Effector memory CD8-positive, alpha-beta T cell (primary cell): ENCODE measurements at regions not wholly inside any gene's neighbourhood (a gene's known extent, or its start where the extent isn't known, plus 50 kb on each side); places are given as distances from the start of the nearest gene placed in this dataset.
A peak's percentile ranks its signal among the peaks of the same experiment; 100 is the strongest.

ENCODE experiments used
- ATAC-seq: fragments of 150-1000 bp; cut with Tn5 transposase; replicated peaks from 2 replicates; pipeline ENCODE4 v1.10.0; 2021; ENCODE audit warnings: mild to moderate bottlenecking, moderate library complexity
- DNase-seq, 3 experiments: peaks; one replicate each; pipeline ENCODE4 v3.0.0; 2021
- H3K27ac Mint-ChIP-seq, 2 donors: one replicate each; pipeline ENCODE4 v1.8.0; 2022; ENCODE audit warnings: mild to moderate bottlenecking in 2 of 2, mixed read lengths in 2 of 2, moderate library complexity in 2 of 2
- H3K27me3 Mint-ChIP-seq, 2 donors: one replicate each; pipeline ENCODE4 v1.8.0; 2022; ENCODE audit warnings: mixed read lengths in 2 of 2
- H3K36me3 Mint-ChIP-seq: one replicate; pipeline ENCODE4 v1.8.0; 2022; ENCODE audit warnings: mild to moderate bottlenecking, moderate library complexity, mixed read lengths; ENCODE audit not compliant: insufficient read depth
- H3K4me1 Mint-ChIP-seq, 2 donors: one replicate each; pipeline ENCODE4 v1.8.0; 2022; ENCODE audit warnings: low read depth in 2 of 2, mixed read lengths in 2 of 2
- H3K4me3 Mint-ChIP-seq, 2 donors: one replicate each; pipeline ENCODE4 v1.8.0; 2022; ENCODE audit warnings: mild to moderate bottlenecking in 2 of 2, mixed read lengths in 2 of 2, moderate library complexity in 2 of 2
- H3K9me3 Mint-ChIP-seq, 2 donors: one replicate each; pipeline ENCODE4 v1.8.0; 2022; ENCODE audit warnings: mixed read lengths in 2 of 2

- Mint-ChIP-seq H3K4me1 (peaks cover 0 to 2% of the 10 kb centered on the region in 2 donors), H3K27ac (no peak overlapping the region), H3K36me3 (no peaks in the 10 kb centered on the region), H3K4me3 (no peak overlapping the region), H3K9me3 (peaks cover 0 to 2% of the 10 kb centered on the region in 2 donors), H3K27me3 (peaks cover 26 to 33% of the 10 kb centered on the region in 2 donors)
- DNase-seq (no peak), ATAC-seq (no peak)
These were observed 245.8 kb downstream of the PAX3 start for GRCh38 chr2:222052934-222053367.

DNA sequence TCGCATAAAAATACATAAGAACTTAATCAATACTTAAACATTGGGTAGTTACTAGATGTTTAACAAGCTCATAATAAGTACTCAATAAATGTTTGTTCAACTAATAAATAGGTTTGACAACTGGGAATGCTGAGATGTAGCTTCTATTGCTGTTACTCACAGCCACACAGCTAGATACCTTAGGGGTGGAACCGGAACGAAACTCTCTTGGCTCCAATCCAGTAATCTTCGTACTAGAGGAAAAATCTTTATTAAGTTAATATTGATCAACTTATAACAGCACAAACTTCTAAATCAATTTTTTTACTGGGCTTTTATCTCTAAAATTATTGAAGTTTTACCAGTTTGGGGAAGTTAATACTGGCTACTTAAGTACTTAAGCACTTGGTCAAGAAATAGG lies 247.8 kb downstream of the PAX3 start:
- no peak overlapping the region for H3K27ac Mint-ChIP-seq

DNA sequence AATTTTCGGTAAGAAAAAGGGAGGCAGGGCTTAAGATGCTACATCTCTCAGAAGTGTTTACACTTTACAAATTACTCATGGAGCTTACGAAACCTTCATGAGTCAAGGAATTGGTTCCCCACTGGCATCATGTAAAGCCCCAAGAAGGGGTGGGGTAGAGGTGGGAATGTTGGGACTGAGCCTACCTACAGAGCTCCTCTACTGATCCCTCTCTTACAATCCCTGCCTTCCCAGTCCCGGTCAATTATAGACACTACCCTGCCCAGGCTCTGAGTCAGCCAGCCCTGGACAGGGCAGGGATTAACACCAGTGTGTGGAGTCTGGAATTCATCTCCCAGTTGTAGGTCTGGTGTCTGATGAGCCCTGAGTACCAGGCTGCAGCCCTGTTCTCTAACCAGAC lies 248.9 kb downstream of the PAX3 start:
- ATAC-seq (no peak), DNase-seq (no peak)
- H3K27ac Mint-ChIP-seq, result no peak overlapping the region
- H3K9me3 Mint-ChIP-seq, result peaks cover 0 to 2% of the 10 kb centered on the region in 2 donors
- H3K4me3 Mint-ChIP-seq, result no peak overlapping the region
- peaks cover 30 to 31% of the 10 kb centered on the region in 2 donors for H3K27me3 Mint-ChIP-seq
- no peaks in the 10 kb centered on the region for H3K36me3 Mint-ChIP-seq
- H3K4me1 Mint-ChIP-seq, result peaks cover 0 to 2% of the 10 kb centered on the region in 2 donors

More for the DNA sequence above, 247.8 kb downstream of the PAX3 start:
- Mint-ChIP-seq H3K4me1 (peaks cover 0 to 2% of the 10 kb centered on the region in 2 donors), H3K36me3 (no peaks in the 10 kb centered on the region), H3K4me3 (no peak overlapping the region), H3K27me3 (peaks cover 28 to 30% of the 10 kb centered on the region in 2 donors), H3K9me3 (peaks cover 0 to 2% of the 10 kb centered on the region in 2 donors)
- DNase-seq (no peak), ATAC-seq (no peak)

DNA sequence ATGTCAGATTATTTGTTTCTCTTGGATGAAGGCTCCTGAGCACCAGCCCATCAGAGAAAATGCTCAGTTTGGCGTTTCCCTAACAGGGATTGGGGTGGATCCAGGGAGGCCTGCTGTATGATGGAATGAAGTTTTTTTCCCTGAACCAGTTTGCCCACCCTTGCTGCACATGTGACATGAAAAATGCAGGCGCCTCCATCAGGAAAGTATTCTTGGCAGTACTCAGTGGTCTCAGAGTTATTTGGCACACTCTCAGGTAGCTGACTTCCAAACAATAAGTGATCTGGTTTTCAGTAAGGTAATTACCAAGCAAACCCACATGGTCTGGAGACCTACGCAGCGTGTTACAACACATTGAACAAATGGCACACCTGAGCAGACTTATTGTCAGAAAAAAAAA lies 254.9 kb downstream of the PAX3 start:
- no peaks in the 10 kb centered on the region for H3K9me3 Mint-ChIP-seq
- no peak for ATAC-seq
- H3K4me1 Mint-ChIP-seq, result no peaks in the 10 kb centered on the region

GRCh38 chr2:222042666-222043065 lies 256.1 kb downstream of the PAX3 start:
- ATAC-seq, result no peak

More for the DNA sequence above, 254.9 kb downstream of the PAX3 start:
- Mint-ChIP-seq H3K36me3 (no peaks in the 10 kb centered on the region), H3K27ac (no peak overlapping the region), H3K4me3 (no peak overlapping the region), H3K27me3 (peaks cover 0 to 5% of the 10 kb centered on the region in 2 donors)
- no peak for DNase-seq

GRCh38 chr2:222040333-222040732 lies 258.5 kb downstream of the PAX3 start:
- H3K9me3 Mint-ChIP-seq, result no peaks in the 10 kb centered on the region
- H3K4me3 Mint-ChIP-seq, result no peak overlapping the region
- H3K27me3 Mint-ChIP-seq, result no peaks in the 10 kb centered on the region
- H3K36me3 Mint-ChIP-seq, result no peaks in the 10 kb centered on the region
- no peaks in the 10 kb centered on the region for H3K4me1 Mint-ChIP-seq
- ATAC-seq (no peak), DNase-seq (no peak)
- H3K27ac Mint-ChIP-seq, result no peak overlapping the region

More at GRCh38 chr2:222042666-222043065, 256.1 kb downstream of the PAX3 start:
- DNase-seq, result no peak
- H3K4me1 Mint-ChIP-seq, result no peaks in the 10 kb centered on the region
- H3K27ac Mint-ChIP-seq, result no peak overlapping the region
- H3K27me3 Mint-ChIP-seq, result peaks cover 0 to 5% of the 10 kb centered on the region in 2 donors
- no peaks in the 10 kb centered on the region for H3K9me3 Mint-ChIP-seq
- no peak overlapping the region for H3K4me3 Mint-ChIP-seq
- H3K36me3 Mint-ChIP-seq, result no peaks in the 10 kb centered on the region

- ATAC-seq (no peak), DNase-seq (no peak)
- Mint-ChIP-seq H3K36me3 (no peaks in the 10 kb centered on the region), H3K4me3 (no peak overlapping the region), H3K9me3 (no peaks in the 10 kb centered on the region), H3K27ac (no peak overlapping the region), H3K4me1 (no peaks in the 10 kb centered on the region), H3K27me3 (no peaks in the 10 kb centered on the region)
These were observed 259.0 kb downstream of the PAX3 start for GRCh38 chr2:222039821-222040220.

DNA sequence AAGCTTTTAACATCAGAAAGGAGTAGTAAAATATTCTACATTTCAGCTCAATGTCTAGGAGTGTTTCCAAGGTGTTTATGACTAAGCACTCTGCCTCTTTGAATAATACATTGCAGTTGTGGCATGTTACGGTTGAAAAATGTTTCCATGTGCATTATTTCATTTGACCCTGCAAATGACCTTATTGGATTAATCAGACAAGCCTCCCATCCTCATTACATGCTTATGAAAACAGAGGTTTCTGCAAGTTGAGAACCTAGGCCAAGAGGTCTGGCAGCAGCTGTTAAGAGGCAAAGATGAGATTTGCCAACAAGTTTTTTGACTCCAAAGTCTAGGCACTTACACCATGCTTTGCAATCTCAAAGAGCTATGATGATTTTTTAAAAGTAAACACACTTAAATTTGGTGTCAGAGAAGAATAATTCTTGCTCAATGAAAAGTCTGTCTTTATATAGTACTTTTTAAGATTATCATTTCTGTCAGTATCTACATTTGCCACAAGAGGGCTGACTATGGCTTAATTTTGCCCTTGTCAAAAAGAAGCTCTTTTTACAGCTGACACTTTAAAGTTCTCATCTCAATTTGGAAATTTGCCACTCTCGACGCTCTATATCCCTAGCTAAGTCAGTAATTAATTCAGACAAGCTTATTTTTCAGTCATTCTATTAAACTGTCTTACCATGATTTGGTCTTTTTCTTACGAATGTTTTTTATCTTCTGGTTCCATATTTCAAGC lies 260.6 kb downstream of the PAX3 start:
- DNase-seq (no peak), ATAC-seq (no peak)
- Mint-ChIP-seq H3K4me3 (no peak overlapping the region), H3K9me3 (no peaks in the 10 kb centered on the region), H3K4me1 (no peaks in the 10 kb centered on the region), H3K27me3 (no peaks in the 10 kb centered on the region), H3K36me3 (no peaks in the 10 kb centered on the region), H3K27ac (no peak overlapping the region)

GRCh38 chr2:222037211-222037610 lies 261.6 kb downstream of the PAX3 start:
- Mint-ChIP-seq H3K36me3 (no peaks in the 10 kb centered on the region), H3K4me3 (no peak overlapping the region), H3K27me3 (no peaks in the 10 kb centered on the region), H3K9me3 (peaks cover 0 to 3% of the 10 kb centered on the region in 2 donors), H3K4me1 (no peaks in the 10 kb centered on the region), H3K27ac (no peak overlapping the region)
- ATAC-seq (no peak), DNase-seq (no peak)

DNA sequence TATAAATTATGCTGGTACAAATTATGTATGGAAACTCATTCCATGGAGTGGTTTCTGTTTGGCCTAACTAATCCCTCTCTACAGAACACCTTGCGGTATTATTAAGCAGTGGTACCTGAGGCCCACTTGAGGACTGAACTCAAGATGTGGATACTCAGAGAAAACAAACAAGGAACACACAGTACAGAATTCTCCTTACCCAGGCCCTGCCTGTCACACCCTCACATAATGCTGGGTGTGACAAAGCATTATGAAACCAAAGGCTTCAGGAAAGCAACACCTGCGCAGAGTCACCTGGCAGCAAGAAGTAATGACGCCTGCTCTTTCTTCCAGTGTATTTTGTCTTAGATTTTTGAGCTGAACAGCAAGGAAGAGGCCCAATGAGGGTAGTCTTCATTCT lies 264.7 kb downstream of the PAX3 start:
- ATAC-seq (no peak), DNase-seq (no peak)
- no peaks in the 10 kb centered on the region for H3K4me1 Mint-ChIP-seq
- no peaks in the 10 kb centered on the region for H3K27me3 Mint-ChIP-seq
- H3K9me3 Mint-ChIP-seq, result peaks cover 0 to 3% of the 10 kb centered on the region in 2 donors
- no peaks in the 10 kb centered on the region for H3K36me3 Mint-ChIP-seq
- no peak overlapping the region for H3K4me3 Mint-ChIP-seq
- H3K27ac Mint-ChIP-seq, result no peak overlapping the region

DNA sequence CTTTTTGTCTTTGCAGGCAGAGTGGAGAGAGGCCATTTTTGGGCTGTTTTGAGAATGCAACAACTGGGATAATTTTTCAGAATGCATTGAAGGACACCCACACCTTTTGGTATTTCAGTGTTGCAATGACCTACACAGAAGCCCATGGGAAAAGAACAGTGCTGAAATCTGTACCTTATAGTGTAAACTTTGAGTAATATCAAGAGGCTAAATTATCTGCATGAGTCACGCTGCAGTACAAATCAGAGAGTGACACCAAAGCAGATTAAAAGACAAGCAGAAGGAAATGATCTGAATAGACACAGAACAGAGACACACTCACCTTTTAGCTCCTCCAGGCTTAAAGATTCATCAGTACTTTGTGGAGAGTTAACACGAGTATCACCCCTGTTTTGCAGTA lies 265.3 kb downstream of the PAX3 start:
- H3K36me3 Mint-ChIP-seq, result no peaks in the 10 kb centered on the region
- H3K4me3 Mint-ChIP-seq, result no peak overlapping the region
- no peak for DNase-seq
- no peak overlapping the region for H3K27ac Mint-ChIP-seq
- H3K9me3 Mint-ChIP-seq, result peaks cover 0 to 3% of the 10 kb centered on the region in 2 donors
- no peak for ATAC-seq
- H3K4me1 Mint-ChIP-seq, result no peaks in the 10 kb centered on the region
- no peaks in the 10 kb centered on the region for H3K27me3 Mint-ChIP-seq

- Mint-ChIP-seq H3K27ac (no peak overlapping the region), H3K9me3 (no peaks in the 10 kb centered on the region), H3K27me3 (peaks cover 0 to 8% of the 10 kb centered on the region in 2 donors), H3K4me1 (peaks cover 0 to 2% of the 10 kb centered on the region in 2 donors), H3K4me3 (no peak overlapping the region), H3K36me3 (no peaks in the 10 kb centered on the region)
- ATAC-seq, result no peak
- DNase-seq, result no peak
These were observed 272.9 kb downstream of the PAX3 start for GRCh38 chr2:222025881-222026271.

DNA sequence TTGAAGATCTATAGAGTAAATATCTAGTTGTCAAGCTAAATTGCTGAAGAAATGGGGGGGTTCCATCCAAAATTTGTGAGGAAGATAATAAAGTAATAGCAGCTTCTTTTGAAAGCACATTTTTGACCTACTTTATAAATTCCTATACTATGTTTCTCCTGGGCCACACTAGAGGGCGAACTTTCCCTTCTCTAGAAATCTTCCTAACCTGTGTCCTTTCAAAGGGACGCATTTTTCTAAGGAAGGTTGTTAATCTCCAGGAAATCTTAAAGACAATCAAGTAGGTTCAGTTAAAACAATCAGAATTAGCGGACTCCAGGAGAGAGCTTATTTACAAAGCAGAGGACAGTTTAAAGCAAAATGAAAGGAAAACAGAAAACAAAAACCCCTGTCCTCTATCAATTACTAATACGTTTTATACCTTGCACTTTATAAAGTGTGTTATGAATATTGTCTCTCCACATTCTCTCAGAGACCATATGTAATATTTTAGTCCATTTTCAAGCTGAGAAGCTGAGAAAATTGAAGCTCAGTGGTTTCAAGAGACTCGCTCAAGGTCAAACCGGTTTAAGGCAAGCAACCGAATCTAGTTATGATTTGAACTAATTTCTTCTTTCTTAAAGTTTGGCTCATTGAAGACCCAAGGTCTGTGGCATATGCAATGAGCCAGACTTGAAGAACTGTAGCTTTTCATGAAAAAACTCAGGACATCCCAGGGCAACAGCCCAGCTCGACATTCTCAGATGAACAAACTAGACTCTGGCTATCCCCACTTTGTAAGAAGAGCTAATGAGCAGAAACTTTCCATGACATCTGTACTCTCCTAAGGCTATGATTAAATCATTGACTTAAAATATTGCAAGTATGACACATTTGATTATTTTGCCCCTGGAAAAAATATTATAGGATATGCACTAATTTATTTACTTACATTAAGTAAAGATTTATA lies 273.6 kb downstream of the PAX3 start:
- Mint-ChIP-seq H3K4me3 (peak overlapping the region in 1 of 2 donors; percentile 13), H3K27ac (no peak overlapping the region), H3K36me3 (no peaks in the 10 kb centered on the region), H3K4me1 (peaks cover 0 to 2% of the 10 kb centered on the region in 2 donors), H3K27me3 (peaks cover 0 to 8% of the 10 kb centered on the region in 2 donors), H3K9me3 (no peaks in the 10 kb centered on the region)
- ATAC-seq (no peak), DNase-seq (no peak)
